GM12864 (cell line): ENCODE measurements at regions not wholly inside any gene's neighbourhood (a gene's known extent, or its start where the extent isn't known, plus 50 kb on each side); places are given as distances from the start of the nearest gene placed in this dataset.
"Not testable (repeated sequence)": the region's sequence is repeated elsewhere in the genome, so short reads cannot be mapped to it uniquely, and the experiment has no call there.

ENCODE experiments used
- DNase-seq: peaks from one replicate; pipeline ENCODE4 v3.0.0-alpha.2; 2011; ENCODE audit warnings: low read depth
- H3K4me3 ChIP-seq: 2 replicates; pipeline ENCODE4 v1.5.1; 2011; ENCODE audit warnings: mild to moderate bottlenecking, low read depth, low read length, control low read depth
- TF ChIP-seq, protein P1 (sequence below): IDR thresholded peaks from 2 replicates; pipeline ENCODE4 v1.5.1; 2011; ENCODE audit warnings: low read depth, mild to moderate bottlenecking, moderate library complexity, low read length, control low read depth, inconsistent platforms; ENCODE audit errors: missing control alignments

DNA sequence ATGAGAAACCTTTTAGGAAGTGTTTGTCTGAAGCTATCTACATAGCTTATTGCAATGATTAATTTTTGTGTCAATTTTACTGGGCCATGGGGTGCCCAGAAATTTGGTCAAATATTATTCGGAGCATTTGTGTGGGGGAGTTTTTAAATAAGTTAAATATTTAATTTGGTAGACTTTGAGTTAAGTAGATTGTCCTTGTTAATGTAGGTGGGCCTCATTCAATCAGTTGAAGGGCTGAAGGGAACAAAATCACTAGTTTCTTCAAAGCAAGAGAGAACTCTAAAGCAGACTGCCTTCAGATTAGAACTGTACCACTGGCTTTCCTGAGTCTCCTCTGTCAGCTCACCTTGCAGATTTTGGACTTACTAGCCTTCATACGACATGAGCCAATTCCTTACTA lies 1008.6 kb upstream of the ADAMTS5 start:
- no peak for DNase-seq
- TF ChIP-seq, protein P1, sequence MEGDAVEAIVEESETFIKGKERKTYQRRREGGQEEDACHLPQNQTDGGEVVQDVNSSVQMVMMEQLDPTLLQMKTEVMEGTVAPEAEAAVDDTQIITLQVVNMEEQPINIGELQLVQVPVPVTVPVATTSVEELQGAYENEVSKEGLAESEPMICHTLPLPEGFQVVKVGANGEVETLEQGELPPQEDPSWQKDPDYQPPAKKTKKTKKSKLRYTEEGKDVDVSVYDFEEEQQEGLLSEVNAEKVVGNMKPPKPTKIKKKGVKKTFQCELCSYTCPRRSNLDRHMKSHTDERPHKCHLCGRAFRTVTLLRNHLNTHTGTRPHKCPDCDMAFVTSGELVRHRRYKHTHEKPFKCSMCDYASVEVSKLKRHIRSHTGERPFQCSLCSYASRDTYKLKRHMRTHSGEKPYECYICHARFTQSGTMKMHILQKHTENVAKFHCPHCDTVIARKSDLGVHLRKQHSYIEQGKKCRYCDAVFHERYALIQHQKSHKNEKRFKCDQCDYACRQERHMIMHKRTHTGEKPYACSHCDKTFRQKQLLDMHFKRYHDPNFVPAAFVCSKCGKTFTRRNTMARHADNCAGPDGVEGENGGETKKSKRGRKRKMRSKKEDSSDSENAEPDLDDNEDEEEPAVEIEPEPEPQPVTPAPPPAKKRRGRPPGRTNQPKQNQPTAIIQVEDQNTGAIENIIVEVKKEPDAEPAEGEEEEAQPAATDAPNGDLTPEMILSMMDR = no peak
- no peak overlapping the region for H3K4me3 ChIP-seq

DNA sequence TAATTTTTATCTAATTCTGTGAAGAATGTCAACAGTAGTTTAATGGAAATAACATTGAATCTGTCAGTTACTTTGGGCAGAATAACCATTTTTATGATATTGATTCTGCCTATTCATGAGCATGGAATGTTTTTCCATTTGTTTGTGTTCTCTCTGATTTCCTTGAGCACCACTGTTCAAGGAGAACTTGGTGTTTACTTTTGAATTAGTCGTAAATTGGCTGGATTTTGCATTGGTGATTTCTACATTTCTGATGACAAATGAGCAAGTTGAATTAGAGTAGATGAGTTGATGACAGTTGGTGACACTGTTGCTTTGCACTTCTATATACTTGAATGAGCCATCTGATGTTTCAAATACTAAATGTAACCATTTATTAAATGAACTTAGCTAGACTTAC lies 1007.3 kb upstream of the ADAMTS5 start:
- DNase-seq, H3K4me3 ChIP-seq: not testable (repeated sequence)

DNA sequence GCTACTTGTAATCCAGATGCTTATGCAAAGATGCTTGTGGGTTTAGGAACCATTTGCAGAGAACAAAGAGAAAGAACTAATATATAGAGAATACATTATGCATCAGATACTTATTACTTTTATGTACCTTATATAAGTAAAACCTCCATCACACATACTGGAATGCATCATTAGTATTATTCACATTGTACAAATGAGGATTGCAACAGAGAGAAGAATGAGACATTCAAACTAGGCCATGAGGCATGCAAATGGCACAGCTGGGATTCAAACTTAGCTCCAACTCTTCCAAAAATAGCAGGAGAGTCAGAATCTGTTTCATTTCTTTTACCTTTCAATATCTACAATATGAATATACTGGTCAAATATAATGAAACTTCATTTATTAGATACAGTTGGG lies 1001.4 kb upstream of the ADAMTS5 start:
- not testable (repeated sequence) for H3K4me3 ChIP-seq, DNase-seq

DNA sequence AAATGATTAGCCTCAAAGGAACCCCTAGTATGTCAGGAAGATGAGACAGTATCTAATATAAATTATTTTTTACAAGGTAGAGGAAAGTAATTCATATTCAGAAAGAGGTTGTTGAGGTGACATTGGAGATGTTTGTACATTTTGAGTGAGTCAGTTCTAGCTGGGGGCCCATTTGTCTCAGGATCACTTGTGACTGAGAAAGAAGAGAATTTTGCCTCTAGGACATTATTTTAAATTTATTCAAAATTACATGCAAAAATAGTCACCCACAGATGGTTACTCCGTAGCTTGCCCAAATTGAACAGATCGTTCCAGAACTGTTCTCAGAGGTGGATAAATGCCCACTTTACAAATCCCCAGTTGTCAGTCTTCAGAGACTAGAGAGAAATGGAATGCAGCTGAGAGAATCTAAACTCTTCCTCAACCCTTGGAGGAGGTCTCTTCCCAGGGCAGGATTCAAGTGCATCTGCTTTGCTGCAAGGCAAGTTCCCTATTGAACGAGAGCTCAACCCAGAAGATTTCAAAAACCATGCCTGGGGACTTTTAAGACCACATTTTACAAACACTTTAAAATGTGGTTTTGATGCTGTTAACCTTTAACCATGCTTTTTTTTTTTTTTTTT lies 987.8 kb upstream of the ADAMTS5 start:
- TF ChIP-seq, protein P1 = no peak
- DNase-seq = no peak
- H3K4me3 ChIP-seq = no peak overlapping the region

DNA sequence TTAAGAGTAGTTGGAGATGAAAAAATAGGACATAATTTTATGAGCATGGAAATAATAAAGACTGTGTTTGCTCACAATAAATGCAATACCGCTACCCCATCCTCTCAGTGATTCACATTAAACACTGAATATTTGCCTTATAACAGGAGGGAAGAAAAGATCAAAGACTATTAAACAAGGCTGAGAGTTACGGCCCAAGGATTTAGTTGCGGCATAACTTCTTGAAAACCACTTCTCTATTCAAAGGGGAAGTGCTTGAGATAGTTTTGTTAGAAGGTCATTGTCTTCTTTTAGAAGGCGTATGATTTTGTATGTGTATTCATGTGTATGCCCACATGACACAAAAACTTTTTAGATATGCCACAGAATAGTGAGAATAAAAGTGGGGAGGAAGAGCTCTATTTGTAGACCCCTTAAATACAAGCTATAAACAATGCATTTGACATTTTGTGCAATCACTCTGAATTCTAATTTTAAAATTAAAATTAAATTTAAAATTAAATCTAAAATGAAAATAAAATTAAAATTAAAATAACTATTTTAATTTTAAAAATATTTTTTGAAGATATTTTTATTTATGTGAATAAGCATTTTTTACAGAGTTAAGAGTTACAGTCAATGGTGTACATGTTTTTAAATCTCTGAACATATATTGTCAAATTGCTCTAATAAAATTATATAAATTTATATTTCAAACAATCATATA lies 986.6 kb upstream of the ADAMTS5 start:
- TF ChIP-seq, protein P1 = no peak
- DNase-seq = no peak
- no peak overlapping the region for H3K4me3 ChIP-seq

DNA sequence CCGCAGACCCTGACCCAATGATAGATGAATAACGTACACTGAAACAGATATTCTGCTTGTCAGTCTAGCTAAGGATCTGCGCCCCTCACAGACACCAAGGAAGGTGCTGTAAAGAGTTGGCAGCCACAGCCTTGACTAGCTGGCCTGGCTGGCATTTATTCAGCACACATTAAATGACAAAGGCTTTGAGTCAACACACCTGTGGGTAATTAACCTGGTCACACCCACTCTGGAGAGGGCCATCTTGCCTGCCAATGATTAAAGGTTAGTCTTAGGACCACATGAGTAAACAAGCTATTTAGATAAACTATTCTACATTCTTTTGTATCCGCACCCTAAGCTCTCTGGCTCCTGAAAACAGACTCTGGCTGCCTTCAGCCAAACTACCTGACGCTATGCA lies 982.2 kb upstream of the ADAMTS5 start:
- not testable (repeated sequence) for DNase-seq, H3K4me3 ChIP-seq

DNA sequence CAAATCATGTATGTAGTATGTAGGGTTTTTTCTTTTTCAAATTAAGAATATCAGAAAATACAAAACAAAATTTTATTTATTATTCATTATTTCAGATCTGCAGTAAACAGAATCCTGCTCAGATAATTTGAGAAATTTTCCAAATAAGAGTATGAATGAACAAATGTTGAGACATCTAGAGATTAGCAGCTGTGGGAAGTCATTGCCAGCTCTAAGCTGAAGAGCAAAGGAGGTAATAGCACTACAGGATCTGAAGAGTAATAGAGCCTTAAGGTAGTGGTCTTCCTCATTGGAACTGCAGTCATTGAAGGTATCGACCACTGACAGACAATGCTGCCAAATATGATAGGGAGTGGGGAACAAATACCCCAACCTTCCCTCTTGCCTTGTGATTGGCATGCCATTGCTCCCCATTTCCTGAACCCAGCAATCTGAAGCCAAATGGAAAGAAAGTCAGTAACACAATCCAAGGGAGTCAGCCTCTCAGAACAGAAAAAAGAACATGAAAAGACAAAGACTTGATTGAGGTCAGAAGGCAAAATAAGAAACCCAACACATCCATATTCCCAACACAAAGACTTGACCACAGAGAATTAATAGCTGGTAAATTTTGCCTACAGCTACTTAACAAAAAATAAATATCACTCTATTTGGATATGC lies 963.4 kb upstream of the ADAMTS5 start:
- DNase-seq, H3K4me3 ChIP-seq: not testable (repeated sequence)

DNA sequence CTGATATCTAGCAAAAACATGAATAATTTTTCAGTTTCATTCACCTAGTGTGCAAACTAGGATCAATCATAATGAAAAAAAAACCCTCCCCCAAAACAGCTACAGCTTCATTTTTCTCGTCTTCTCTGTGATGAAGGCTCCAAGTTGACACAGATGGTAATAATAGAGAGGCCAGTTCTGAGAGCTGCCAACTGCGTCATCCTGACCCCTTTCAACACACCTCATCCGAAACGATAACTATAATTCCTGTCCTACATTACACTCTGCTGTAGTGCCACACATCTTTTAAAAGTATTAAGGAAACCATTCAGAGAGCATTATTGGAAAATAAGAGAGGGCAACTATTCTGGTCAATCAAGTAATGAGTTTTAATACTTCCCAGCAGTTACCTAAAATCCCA lies 962.3 kb upstream of the ADAMTS5 start:
- not testable (repeated sequence) for H3K4me3 ChIP-seq, DNase-seq

DNA sequence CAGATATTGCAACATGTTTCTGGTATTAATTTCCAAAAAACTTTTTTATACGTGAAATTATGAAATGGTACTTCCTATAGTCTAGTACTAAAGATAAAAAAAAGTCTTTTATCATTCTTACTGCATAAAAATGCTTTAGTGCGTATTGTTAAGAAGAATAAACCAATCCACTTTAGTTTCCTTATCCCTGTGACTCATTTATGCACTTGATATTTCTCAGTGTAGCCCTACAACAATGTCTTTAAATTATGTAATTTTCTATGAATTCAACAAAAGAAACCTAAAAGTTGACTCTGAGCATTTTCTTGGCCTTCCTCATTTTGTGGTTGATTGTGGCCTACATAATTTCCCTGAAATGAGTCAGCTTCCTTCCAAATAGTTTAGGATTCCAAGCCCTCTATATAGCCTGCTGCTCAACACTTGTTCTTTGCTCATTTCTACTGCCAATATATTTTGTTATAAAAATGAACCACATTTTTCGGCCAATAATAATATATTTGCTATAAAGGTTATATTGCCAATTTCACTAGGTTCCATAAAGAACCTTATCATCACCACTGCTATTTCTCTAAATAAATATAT lies 961.7 kb upstream of the ADAMTS5 start:
- DNase-seq, H3K4me3 ChIP-seq: not testable (repeated sequence)

DNA sequence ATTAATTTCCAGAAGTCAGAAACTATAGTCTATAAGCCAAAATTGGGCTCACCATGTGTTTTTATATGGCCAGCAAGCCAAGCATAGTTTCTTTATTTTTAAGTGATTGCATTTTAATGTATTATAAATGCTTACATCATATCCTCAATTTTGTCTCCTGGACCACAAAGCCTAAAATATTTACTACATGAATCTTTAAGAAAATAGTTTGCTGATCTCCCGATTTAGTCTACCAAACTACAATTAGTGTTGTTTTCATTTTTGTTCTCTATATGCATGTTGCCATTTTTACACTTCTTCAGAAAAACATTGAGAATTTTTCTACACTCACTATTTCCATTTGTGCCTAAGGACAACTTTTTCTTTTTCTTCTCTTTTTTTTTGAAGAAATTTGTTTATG lies 954.5 kb upstream of the ADAMTS5 start:
- not testable (repeated sequence) for H3K4me3 ChIP-seq, DNase-seq

DNA sequence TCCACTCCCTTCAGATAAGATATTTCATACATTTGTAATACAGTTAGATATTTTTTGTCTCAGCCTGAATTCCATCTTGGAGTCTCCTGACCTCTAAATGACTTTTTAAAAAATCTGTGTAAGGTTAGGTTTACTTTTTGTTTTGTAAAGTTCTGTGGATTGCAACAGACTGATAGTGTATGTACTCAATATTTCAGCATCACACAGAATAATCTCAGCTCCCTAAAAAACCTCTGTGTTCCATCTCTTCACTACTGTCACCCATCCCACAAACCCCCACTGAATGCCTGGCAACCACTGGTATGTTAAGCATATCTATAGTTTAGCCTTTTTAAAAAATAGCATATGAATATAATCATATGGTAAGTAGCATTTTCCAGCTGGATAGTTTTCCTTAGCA lies 951.1 kb upstream of the ADAMTS5 start:
- not testable (repeated sequence) for H3K4me3 ChIP-seq, DNase-seq

DNA sequence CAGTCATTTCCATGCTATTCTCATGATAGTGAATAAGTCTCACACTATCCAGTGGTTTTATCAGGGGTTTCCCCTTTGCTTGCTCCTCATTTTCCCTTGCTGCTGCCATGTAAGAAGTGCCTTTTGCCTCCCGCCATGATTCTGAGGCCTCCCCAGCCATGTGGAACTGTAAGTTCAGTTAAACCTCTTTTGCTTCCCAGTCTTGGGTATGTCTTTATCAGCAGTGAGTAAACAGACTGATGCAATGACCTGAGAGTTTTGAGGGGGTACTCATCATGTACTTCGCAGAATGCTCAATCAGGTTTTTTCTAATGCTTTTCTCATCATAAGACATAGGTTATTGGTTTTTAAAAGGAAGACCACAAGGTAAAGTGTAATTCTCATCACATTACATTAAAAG lies 949.4 kb upstream of the ADAMTS5 start:
- DNase-seq, H3K4me3 ChIP-seq: not testable (repeated sequence)

DNA sequence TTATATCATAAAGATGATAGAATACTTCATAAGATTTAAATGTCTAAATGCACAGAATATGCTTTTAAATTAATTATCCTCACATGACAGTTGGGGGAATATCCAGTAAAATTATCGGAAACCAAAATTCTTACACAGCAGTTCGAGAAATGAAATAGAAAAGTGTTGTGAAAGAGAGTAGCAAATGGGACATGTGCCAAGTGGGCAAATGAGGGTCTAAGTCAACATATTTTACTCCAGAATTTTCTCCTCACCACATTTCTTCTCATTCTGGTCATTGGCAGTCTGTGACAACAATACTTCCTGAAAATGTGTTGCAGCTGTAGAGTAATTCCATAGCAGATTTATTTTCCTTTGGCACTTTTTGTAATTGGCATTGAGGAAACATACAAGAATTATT lies 945.2 kb upstream of the ADAMTS5 start:
- not testable (repeated sequence) for DNase-seq, H3K4me3 ChIP-seq

DNA sequence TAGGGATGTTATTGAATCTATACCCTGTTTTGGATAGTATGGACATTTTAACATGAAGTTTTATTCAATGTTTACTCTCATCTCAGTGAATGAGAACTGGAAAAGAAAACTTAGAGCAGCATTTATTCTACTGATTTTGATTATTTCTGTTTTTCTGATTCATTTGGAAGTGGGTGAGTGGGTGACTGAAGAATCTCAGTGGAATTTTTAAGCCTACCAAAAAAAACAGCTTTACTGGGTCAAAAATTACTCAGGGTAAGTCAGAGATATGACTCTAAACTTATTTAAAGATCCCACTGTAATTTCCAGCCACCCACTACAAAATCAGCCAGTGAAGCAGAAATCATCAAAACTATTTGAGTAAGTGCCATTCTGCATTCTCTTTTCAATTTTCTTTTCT lies 942.6 kb upstream of the ADAMTS5 start:
- not testable (repeated sequence) for H3K4me3 ChIP-seq, DNase-seq

DNA sequence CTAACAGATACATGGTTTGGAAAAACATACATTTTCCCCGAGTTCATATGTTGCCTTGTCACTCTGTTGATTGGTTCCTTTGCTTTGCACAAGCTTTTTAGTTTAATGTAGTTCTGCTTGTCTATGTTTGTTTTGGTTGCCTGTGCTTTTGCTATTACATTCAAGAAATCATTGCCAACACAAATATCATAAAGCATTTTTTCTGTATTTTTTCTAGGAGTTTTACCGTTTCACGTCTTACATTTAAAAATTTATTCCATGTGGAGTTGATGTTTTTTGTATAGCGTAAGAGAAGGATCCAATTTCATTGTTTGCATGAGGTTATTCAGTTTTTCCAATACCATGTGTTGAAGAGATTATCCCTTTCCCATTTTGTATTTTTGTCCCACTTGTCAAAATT lies 941.9 kb upstream of the ADAMTS5 start:
- not testable (repeated sequence) for H3K4me3 ChIP-seq, DNase-seq
